Right lobe of liver (tissue), 4 donors: ENCODE measurements at regions not wholly inside any gene's neighbourhood (a gene's known extent, or its start where the extent isn't known, plus 50 kb on each side); places are given as distances from the start of the nearest gene placed in this dataset.

ENCODE experiments used
- POLR2A ChIP-seq: fragments of 450-650 bp; IDR thresholded peaks from one replicate; pipeline ENCODE4 v1.6.1; 2017; ENCODE audit warnings: antibody characterized with exemption, mild to moderate bottlenecking
- TF ChIP-seq, protein P1 (sequence below), 4 donors: fragments of 200-600 bp in 3 of 4; fragments of 450-650 bp in 1 of 4; IDR thresholded peaks; one replicate each; pipeline versions ENCODE4 v1.5.1 to v1.8.0; 2016 to 2022; ENCODE audit warnings: antibody characterized with exemption in 4 of 4, mild to moderate bottlenecking in 2 of 4
- donor health status: DM: no; HTN: no; CAD: no.
- donor health status: DM: no; HTN: no; CAD: no.
- donor health status: DM: no; HTN: yes; CAD: no.

DNA sequence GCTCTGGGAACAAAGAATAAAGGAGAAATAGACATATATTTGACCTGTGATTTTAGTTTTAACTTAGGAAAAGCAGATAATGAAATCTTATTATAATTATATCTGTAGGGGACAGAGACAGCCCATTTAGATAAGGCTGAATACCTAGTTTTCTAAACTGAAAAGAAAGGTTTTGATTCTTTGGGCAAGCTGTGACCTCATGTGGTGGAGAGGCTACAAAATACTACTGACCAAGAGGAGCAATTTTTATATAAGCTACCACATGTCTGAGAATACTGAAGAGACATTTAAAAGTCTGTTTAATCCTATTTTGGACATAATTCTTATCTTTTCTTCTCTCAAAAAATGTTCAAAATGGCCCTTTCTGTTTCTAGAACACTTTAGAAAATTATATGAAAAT is 271.0 kb downstream of the MTERF1 start:
- TF ChIP-seq, protein P1, sequence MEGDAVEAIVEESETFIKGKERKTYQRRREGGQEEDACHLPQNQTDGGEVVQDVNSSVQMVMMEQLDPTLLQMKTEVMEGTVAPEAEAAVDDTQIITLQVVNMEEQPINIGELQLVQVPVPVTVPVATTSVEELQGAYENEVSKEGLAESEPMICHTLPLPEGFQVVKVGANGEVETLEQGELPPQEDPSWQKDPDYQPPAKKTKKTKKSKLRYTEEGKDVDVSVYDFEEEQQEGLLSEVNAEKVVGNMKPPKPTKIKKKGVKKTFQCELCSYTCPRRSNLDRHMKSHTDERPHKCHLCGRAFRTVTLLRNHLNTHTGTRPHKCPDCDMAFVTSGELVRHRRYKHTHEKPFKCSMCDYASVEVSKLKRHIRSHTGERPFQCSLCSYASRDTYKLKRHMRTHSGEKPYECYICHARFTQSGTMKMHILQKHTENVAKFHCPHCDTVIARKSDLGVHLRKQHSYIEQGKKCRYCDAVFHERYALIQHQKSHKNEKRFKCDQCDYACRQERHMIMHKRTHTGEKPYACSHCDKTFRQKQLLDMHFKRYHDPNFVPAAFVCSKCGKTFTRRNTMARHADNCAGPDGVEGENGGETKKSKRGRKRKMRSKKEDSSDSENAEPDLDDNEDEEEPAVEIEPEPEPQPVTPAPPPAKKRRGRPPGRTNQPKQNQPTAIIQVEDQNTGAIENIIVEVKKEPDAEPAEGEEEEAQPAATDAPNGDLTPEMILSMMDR (IDR thresholded peaks at IDR 0.05) = no peak
- TF ChIP-seq POLR2A = no peak
